IMR-90 (cell line): ENCODE measurements at regions not wholly inside any gene's neighbourhood (a gene's known extent, or its start where the extent isn't known, plus 50 kb on each side); places are given as distances from the start of the nearest gene placed in this dataset.

ENCODE experiments used
- ATAC-seq: fragments of 200-7000 bp; cut with Tn5 transposase; 2 replicates; pipeline ENCODE4 v1.9.1; 2020; ENCODE audit warnings: low read depth, mild to moderate bottlenecking, moderate library complexity
- BruUV-seq: library from RNA; stranded (reverse); fragments of 400-500 nt; replicated peaks from 2 replicates; lab custom pipeline; 2021; lab: Mats Ljungman, UMichigan
- CTCF ChIA-PET: fragments of 300-600 bp; formaldehyde crosslinking; extraction: SDS; loops from one replicate; lab custom pipeline; 2021; ENCODE audit warnings: antibody characterized with exemption; lab: Yijun Ruan, JAX
- POLR2A ChIA-PET: fragments of 300-600 bp; sonication (Branson Sonifier 250); formaldehyde crosslinking; loops from one replicate; lab custom pipeline; 2022; ENCODE audit warnings: antibody characterized with exemption; ENCODE audit not compliant: unreplicated experiment; lab: Charles Lee
- DNase-seq: peaks from one replicate; pipeline ENCODE4 v3.0.0; 2013
- H2AFZ ChIP-seq: replicated peaks from 2 replicates; pipeline ENCODE3; 2013; ENCODE audit warnings: low read length, mild to moderate bottlenecking; ENCODE audit not compliant: poor library complexity
- H2AK5ac ChIP-seq: 2 replicates; pipeline ENCODE4 v1.6.1; 2013; ENCODE audit warnings: low read depth, low read length, inconsistent platforms
- H2AK9ac ChIP-seq: replicated peaks from 2 replicates; pipeline ENCODE3; 2013; ENCODE audit warnings: mild to moderate bottlenecking, low read depth, low read length, moderate library complexity; ENCODE audit not compliant: poor library complexity
- H2BK120ac ChIP-seq: 2 replicates; pipeline ENCODE4 v1.6.1; 2013; ENCODE audit warnings: low read depth, low read length, inconsistent platforms
- H2BK15ac ChIP-seq: 3 replicates; pipeline ENCODE4 v1.6.1; 2013; ENCODE audit warnings: low read depth, low read length, inconsistent platforms
- H2BK20ac ChIP-seq: 2 replicates; pipeline ENCODE4 v1.6.1; 2013; ENCODE audit warnings: low read depth, mild to moderate bottlenecking, inconsistent platforms, low read length, moderate library complexity
- H2BK5ac ChIP-seq: 2 replicates; pipeline ENCODE4 v1.6.1; 2013; ENCODE audit warnings: mild to moderate bottlenecking, low read depth, low read length, inconsistent platforms; ENCODE audit not compliant: poor library complexity, severe bottlenecking
- H3K14ac ChIP-seq: replicated peaks from 2 replicates; pipeline ENCODE4 v1.6.1; 2013; ENCODE audit warnings: low read depth, low read length, inconsistent platforms
- H3K18ac ChIP-seq: 2 replicates; pipeline ENCODE4 v1.6.1; 2013; ENCODE audit warnings: low read depth, low read length, control low read depth
- H3K23ac ChIP-seq: 2 replicates; pipeline ENCODE4 v1.6.1; 2013; ENCODE audit warnings: low read depth, low read length, inconsistent platforms
- H3K27ac ChIP-seq: 2 replicates; pipeline ENCODE4 v1.5.1; 2013; ENCODE audit warnings: mild to moderate bottlenecking, control low read depth, low read length; ENCODE audit not compliant: insufficient read depth
- H3K27me3 ChIP-seq: 2 replicates; pipeline ENCODE4 v1.6.1; 2013; ENCODE audit warnings: low read length; ENCODE audit not compliant: control insufficient read depth, insufficient read depth
- H3K36me3 ChIP-seq: 2 replicates; pipeline ENCODE4 v1.6.1; 2013; ENCODE audit warnings: low read length, mixed read lengths; ENCODE audit not compliant: control insufficient read depth, insufficient read depth
- H3K4ac ChIP-seq: 2 replicates; pipeline ENCODE4 v1.6.1; 2013; ENCODE audit warnings: low read depth, low read length, inconsistent platforms
- H3K4me1 ChIP-seq: 2 replicates; pipeline ENCODE4 v1.6.1; 2013; ENCODE audit warnings: low read length, mixed read lengths; ENCODE audit not compliant: control insufficient read depth, insufficient read depth
- H3K4me2 ChIP-seq: 2 replicates; pipeline ENCODE4 v1.6.1; 2013; ENCODE audit warnings: low read depth, mild to moderate bottlenecking, control low read depth, low read length, moderate library complexity
- H3K4me3 ChIP-seq: 2 replicates; pipeline ENCODE4 v1.5.1; 2013; ENCODE audit warnings: low read depth, mild to moderate bottlenecking, control low read depth, low read length, moderate library complexity; ENCODE audit not compliant: insufficient read depth
- H3K56ac ChIP-seq: 2 replicates; pipeline ENCODE4 v1.6.1; 2013; ENCODE audit warnings: low read length, inconsistent platforms; ENCODE audit not compliant: insufficient read depth; ENCODE audit errors: extremely low read depth
- H3K79me1 ChIP-seq, 2 experiments: 2 replicates each; pipeline ENCODE4 v1.6.1; 2013; ENCODE audit warnings: low read length in 2 of 2, inconsistent platforms in 1 of 2, low read depth in 1 of 2
- H3K9ac ChIP-seq: 2 replicates; pipeline ENCODE4 v1.6.1; 2013; ENCODE audit warnings: low read depth, low read length, control low read depth
- H3K9me1 ChIP-seq: 2 replicates; pipeline ENCODE4 v1.6.1; 2013; ENCODE audit warnings: low read length, inconsistent platforms; ENCODE audit not compliant: insufficient read depth
- H3K9me3 ChIP-seq: 2 replicates; pipeline ENCODE4 v1.6.1; 2013; ENCODE audit warnings: low read length; ENCODE audit not compliant: control insufficient read depth, insufficient read depth
- H4K20me1 ChIP-seq: 2 replicates; pipeline ENCODE4 v1.6.1; 2013; ENCODE audit warnings: low read length, inconsistent platforms; ENCODE audit not compliant: insufficient read depth
- H4K5ac ChIP-seq: 2 replicates; pipeline ENCODE4 v1.6.1; 2013; ENCODE audit warnings: mild to moderate bottlenecking, low read depth, low read length, control low read depth
- H4K8ac ChIP-seq, 2 experiments: 2 replicates each; pipeline ENCODE4 v1.6.1; 2013; ENCODE audit warnings: low read depth in 2 of 2, low read length in 2 of 2, control low read depth in 1 of 2, inconsistent platforms in 1 of 2
- H4K91ac ChIP-seq: 2 replicates; pipeline ENCODE4 v1.6.1; 2013; ENCODE audit warnings: low read depth, low read length, inconsistent platforms; ENCODE audit not compliant: insufficient read depth
- BHLHE40 ChIP-seq: fragments of 150-350 bp; IDR thresholded peaks from 2 replicates; pipeline ENCODE4 v1.6.1; 2016; ENCODE audit warnings: mild to moderate bottlenecking, low read depth, low read length
- CEBPB ChIP-seq: IDR thresholded peaks from 2 replicates; pipeline ENCODE4 v1.6.1; 2012; ENCODE audit warnings: low read depth, low read length, improper control_type of control experiment
- CHD1 ChIP-seq: IDR thresholded peaks from 2 replicates; pipeline ENCODE4 v1.6.1; 2012; ENCODE audit warnings: low read depth, low read length, improper control_type of control experiment
- CTCF ChIP-seq: conservative IDR thresholded peaks from 2 replicates; pipeline ENCODE4 v1.5.1; 2012; ENCODE audit warnings: mild to moderate bottlenecking, low read depth, low read length, improper control_type of control experiment
- ELK1 ChIP-seq: fragments of 150-350 bp; IDR thresholded peaks from 2 replicates; pipeline ENCODE4 v1.6.1; 2016; ENCODE audit warnings: low read depth, mild to moderate bottlenecking, low read length, moderate library complexity, borderline replicate concordance
- FOS ChIP-seq: fragments of 150-350 bp; IDR thresholded peaks from 2 replicates; pipeline ENCODE4 v1.6.1; 2016; ENCODE audit warnings: low read depth, low read length
- MAFK ChIP-seq: IDR thresholded peaks from 2 replicates; pipeline ENCODE4 v1.6.1; 2012; ENCODE audit warnings: low read depth, low read length, improper control_type of control experiment
- MAZ ChIP-seq: IDR thresholded peaks from 2 replicates; pipeline ENCODE4 v1.6.1; 2012; ENCODE audit warnings: low read depth, mild to moderate bottlenecking, low read length, improper control_type of control experiment, moderate library complexity, borderline replicate concordance
- MXI1 ChIP-seq: IDR thresholded peaks from 2 replicates; pipeline ENCODE4 v1.6.1; 2012; ENCODE audit warnings: low read depth, mild to moderate bottlenecking, low read length, moderate library complexity, borderline replicate concordance
- NFE2L2 ChIP-seq: fragments of 150-350 bp; IDR thresholded peaks from 2 replicates; pipeline ENCODE4 v1.6.1; 2016; ENCODE audit warnings: low read depth, mild to moderate bottlenecking, low read length
- POLR2A ChIP-seq: IDR thresholded peaks from 2 replicates; pipeline ENCODE4 v1.6.1; 2012; ENCODE audit warnings: mild to moderate bottlenecking, low read depth, low read length
- RAD21 ChIP-seq: IDR thresholded peaks from 2 replicates; pipeline ENCODE4 v1.6.1; 2012; ENCODE audit warnings: low read length, improper control_type of control experiment
- RCOR1 ChIP-seq: IDR thresholded peaks from 2 replicates; pipeline ENCODE4 v1.6.1; 2012; ENCODE audit warnings: mild to moderate bottlenecking, low read length, improper control_type of control experiment; ENCODE audit not compliant: insufficient replicate concordance
- RFX5 ChIP-seq: IDR thresholded peaks from 2 replicates; pipeline ENCODE4 v1.8.0; 2012; ENCODE audit warnings: low read depth, mild to moderate bottlenecking, low read length, moderate library complexity
- SMC3 ChIP-seq: fragments of 150-350 bp; IDR thresholded peaks from 2 replicates; pipeline ENCODE4 v1.6.1; 2016; ENCODE audit warnings: low read depth, mild to moderate bottlenecking, antibody characterized with exemption, low read length, moderate library complexity
- USF2 ChIP-seq: fragments of 150-350 bp; IDR thresholded peaks from 2 replicates; pipeline ENCODE4 v1.6.1; 2017; ENCODE audit warnings: mild to moderate bottlenecking, antibody characterized with exemption, low read length, low read depth
- WGBS, 2 experiments: methylation state at CpG; one replicate each; pipeline versions ENCODE4 v1.1.5 to v1.1.7; 2013; ENCODE audit warnings: missing lambda C conversion rate in 2 of 2; ENCODE audit not compliant: insufficient read length in 1 of 2; ENCODE audit errors: extremely low coverage in 2 of 2; 5-methylcytosine and 5-hydroxymethylcytosine counted together
- dilution Hi-C: fragments of 300-500 bp; cut with HindIII; formaldehyde crosslinking; loops from one replicate; pipeline ENCODE4 v1.14.3; 2018; ENCODE audit warnings: low sequenced_read_pairs; ENCODE audit not compliant: unreplicated experiment
- in situ Hi-C: fragments of 300-500 bp; cut with MboI; formaldehyde crosslinking; loops from 3 replicates; pipeline ENCODE4 v1.14.3; 2019; ENCODE audit warnings: low sequenced_read_pairs, inconsistent platforms, mixed read lengths
- intact Hi-C: fragments of 100-400 bp; cut with micrococcal nuclease; formaldehyde crosslinking; loops from 2 replicates; pipeline ENCODE4 v1.10.0; 2022

- no peaks in the 10 kb centered on the region for H3K9me1 ChIP-seq
- no peaks in the 10 kb centered on the region for H3K79me1 ChIP-seq
- 29% methylated on average over 1 of the region's 1 CpG; no CpG with 5 or more reads in 1 of the 2 experiments for whole genome bisulfite sequencing, 2 experiments
- dilution Hi-C loops (no loop called here), in situ Hi-C loops (no loop called here), intact Hi-C loops (no loop called here)
- ChIA-PET CTCF (no interaction called here), POLR2A (interaction anchor here (0.6 kb wide), 1 partner anchor 270 kb away, joined by 4 read pairs; no protein-coding TSS in a partner anchor)
- H3K23ac ChIP-seq, result no peak overlapping the region
- H3K36me3 ChIP-seq, result no peaks in the 10 kb centered on the region
- no peak for DNase-seq
- H4K20me1 ChIP-seq, result no peaks in the 10 kb centered on the region
- no peak overlapping the region for H2AK9ac ChIP-seq
- H3K14ac ChIP-seq, result no peak overlapping the region
- H3K27me3 ChIP-seq, result peaks cover 2% of the 10 kb centered on the region
- no peak overlapping the region for H4K5ac ChIP-seq
- H4K91ac ChIP-seq, result no peak overlapping the region
- H2BK20ac ChIP-seq, result no peak overlapping the region
- H4K8ac ChIP-seq, result no peak overlapping the region
- BruUV-seq, result no TSS peak
- no peak overlapping the region for H2BK15ac ChIP-seq
- H3K4me2 ChIP-seq, result no peak overlapping the region
- H3K4me1 ChIP-seq, result no peaks in the 10 kb centered on the region
- ATAC-seq, result no peak
- no peak overlapping the region for H3K18ac ChIP-seq
- no peak overlapping the region for H3K9ac ChIP-seq
- no peak overlapping the region for H2AK5ac ChIP-seq
- H2BK120ac ChIP-seq, result no peak overlapping the region
- H3K56ac ChIP-seq, result no peak overlapping the region
- no peak overlapping the region for H3K27ac ChIP-seq
- no peak overlapping the region for H2BK5ac ChIP-seq
- no peak for TF ChIP-seq CTCF
- TF ChIP-seq CHD1, result no peak
- no peak for TF ChIP-seq BHLHE40
- TF ChIP-seq MAFK, result no peak
- TF ChIP-seq RCOR1, result no peak
- TF ChIP-seq CEBPB, result no peak
- TF ChIP-seq FOS, result no peak
- TF ChIP-seq RFX5, result no peak
- no peak for TF ChIP-seq MAZ
- no peak for TF ChIP-seq POLR2A
- no peak for TF ChIP-seq SMC3
- TF ChIP-seq NFE2L2, result no peak
- TF ChIP-seq USF2, result no peak
- no peak for TF ChIP-seq RAD21
- TF ChIP-seq MXI1, result no peak
- TF ChIP-seq ELK1, result no peak
- H2AFZ ChIP-seq, result no peak overlapping the region
- H3K4me3 ChIP-seq, result no peak overlapping the region
- no peak overlapping the region for H3K4ac ChIP-seq
- no peaks in the 10 kb centered on the region for H3K9me3 ChIP-seq
These were observed 90.6 kb upstream of the ZNF678 start for GRCh38 chr1:227472772-227473171.
